ENCODE measurements at regions not wholly inside any gene's neighbourhood (a gene's known extent, or its start where the extent isn't known, plus 50 kb on each side); places are given as distances from the start of the nearest gene placed in this dataset.

GRCh38 chr10:55013318-55013717 is 212.3 kb upstream of the PCDH15 start:
- DNase-seq (ENCODE audit: low spot score), result no peak
- in situ Hi-C loops (cut with MboI; ENCODE audit: low pct_unique_long_range_greater_than_20kb, low sequenced_read_pairs, unreplicated experiment), result no loop called here
- no peak for TF ChIP-seq CTCF (IDR thresholded peaks at IDR 0.05; ENCODE audit: extremely low read depth, insufficient read depth, missing control alignments)

- no peak for DNase-seq (ENCODE audit: low spot score)
- in situ Hi-C loops (cut with MboI; ENCODE audit: low pct_unique_long_range_greater_than_20kb, low sequenced_read_pairs, unreplicated experiment), result no loop called here
- TF ChIP-seq CTCF (IDR thresholded peaks at IDR 0.05; ENCODE audit: extremely low read depth, insufficient read depth, missing control alignments), result no peak
Observed at GRCh38 chr10:55002420-55002819, 201.4 kb upstream of the PCDH15 start.

- no peak for DNase-seq (ENCODE audit: low spot score)
- in situ Hi-C loops (cut with MboI; ENCODE audit: low pct_unique_long_range_greater_than_20kb, low sequenced_read_pairs, unreplicated experiment), result no loop called here
- TF ChIP-seq CTCF (IDR thresholded peaks at IDR 0.05; ENCODE audit: extremely low read depth, insufficient read depth, missing control alignments), result no peak
Observed at GRCh38 chr10:55001422-55001821, 200.4 kb upstream of the PCDH15 start.

GRCh38 chr10:54993148-54993547 is 192.1 kb upstream of the PCDH15 start:
- DNase-seq (ENCODE audit: low spot score), result no peak
- no peak for TF ChIP-seq CTCF (IDR thresholded peaks at IDR 0.05; ENCODE audit: extremely low read depth, insufficient read depth, missing control alignments)
- in situ Hi-C loops (cut with MboI; ENCODE audit: low pct_unique_long_range_greater_than_20kb, low sequenced_read_pairs, unreplicated experiment), result no loop called here

- peak; percentile 3 for DNase-seq (ENCODE audit: low spot score)
- in situ Hi-C loops (cut with MboI; ENCODE audit: low pct_unique_long_range_greater_than_20kb, low sequenced_read_pairs, unreplicated experiment), result no loop called here
- peak; percentile 52 for TF ChIP-seq CTCF (IDR thresholded peaks at IDR 0.05; ENCODE audit: extremely low read depth, insufficient read depth, missing control alignments)
Observed at GRCh38 chr10:54985732-54986131, 184.7 kb upstream of the PCDH15 start.

GRCh38 chr10:54983255-54983654 is 182.2 kb upstream of the PCDH15 start:
- in situ Hi-C loops (cut with MboI; ENCODE audit: low pct_unique_long_range_greater_than_20kb, low sequenced_read_pairs, unreplicated experiment), result no loop called here
- TF ChIP-seq CTCF (IDR thresholded peaks at IDR 0.05; ENCODE audit: extremely low read depth, insufficient read depth, missing control alignments), result no peak
- no peak for DNase-seq (ENCODE audit: low spot score)

Data from GM13977 (cell line).